ENCODE measurements at regions not wholly inside any gene's neighbourhood (a gene's known extent, or its start where the extent isn't known, plus 50 kb on each side); places are given as distances from the start of the nearest gene placed in this dataset.

GRCh38 chr22:48050836-48051235 lies 1288.4 kb downstream of the TBC1D22A start:
- TF ChIP-seq EZH2 (IDR thresholded peaks at IDR 0.05) (no peak), FOXP2 (optimal IDR thresholded peaks at IDR 0.05; ENCODE audit: control extremely low read depth, extremely low read length, insufficient read depth) (no peak), POLR2AphosphoS5 (IDR thresholded peaks at IDR 0.05; ENCODE audit: borderline replicate concordance, low read depth, low read length) (no peak)
